DMS114 treated with DMSO at 0.1 percent for 48 hours (cell line): ENCODE measurements at regions not wholly inside any gene's neighbourhood (a gene's known extent, or its start where the extent isn't known, plus 50 kb on each side); places are given as distances from the start of the nearest gene placed in this dataset.

Source experiments
- DNase-seq: peaks from one replicate; lab custom pipeline; 2025; ENCODE audit not compliant: unreplicated experiment; lab: John Stamatoyannopoulos, UW

DNA sequence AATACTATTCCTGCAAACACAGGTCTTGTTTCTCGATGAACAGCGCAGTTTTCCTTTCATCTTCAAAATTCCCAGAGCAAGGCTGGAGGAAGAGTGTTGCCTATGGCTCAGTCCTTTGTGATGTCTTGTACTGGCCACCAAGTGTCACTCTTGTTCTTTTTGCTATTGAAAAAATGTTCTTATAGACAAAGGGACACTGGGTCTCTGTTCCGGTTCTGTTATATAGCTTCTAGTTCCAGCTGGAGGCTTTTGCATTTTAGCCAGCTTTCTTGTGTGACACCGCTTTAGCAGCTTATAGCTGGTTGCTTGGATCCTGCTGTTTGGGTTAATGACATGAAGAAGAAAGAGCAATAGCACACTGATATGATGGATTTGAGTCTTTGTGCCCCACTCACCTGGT, 343.7 kb upstream of the KCNN2 start:
- DNase-seq = no peak

DNA sequence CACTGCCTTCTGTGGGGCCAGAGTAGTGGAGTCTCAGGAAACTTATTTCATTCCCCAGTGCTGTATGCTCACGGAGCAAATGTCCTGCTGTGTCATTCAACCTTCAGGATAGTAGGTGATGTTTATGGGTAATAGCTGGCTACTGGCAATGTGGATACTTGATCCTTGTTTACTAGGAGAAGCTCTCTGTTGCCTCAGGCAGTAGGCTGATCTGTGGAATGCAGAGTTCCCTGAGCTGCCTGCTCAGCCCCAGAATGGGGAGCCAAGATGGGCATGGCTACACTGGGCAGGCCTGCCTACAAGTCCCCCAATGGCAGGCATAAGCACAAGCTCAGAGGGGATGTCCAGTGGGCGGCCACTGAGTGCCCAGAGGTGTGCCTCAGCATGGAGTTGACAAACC, 323.1 kb upstream of the KCNN2 start:
- no peak for DNase-seq

DNA sequence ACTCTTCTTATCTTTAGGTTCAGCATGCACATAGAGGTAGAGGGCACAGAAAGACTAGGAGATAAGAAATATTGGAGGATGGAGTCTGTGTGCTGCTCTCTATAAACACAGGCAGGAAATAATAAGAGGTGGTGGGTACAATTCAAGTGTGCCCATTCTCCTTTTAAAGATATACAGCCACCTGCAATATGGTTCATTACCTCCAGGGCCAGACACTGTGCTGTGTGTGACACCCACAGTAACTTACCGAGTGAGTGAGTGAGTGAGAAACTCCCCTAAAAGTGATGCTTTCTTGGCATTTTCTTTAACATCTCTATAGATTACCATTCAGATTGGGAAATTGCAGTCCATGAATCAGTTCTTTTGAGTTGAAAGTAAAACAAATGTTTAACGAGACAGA, 311.8 kb upstream of the KCNN2 start:
- DNase-seq = no peak

DNA sequence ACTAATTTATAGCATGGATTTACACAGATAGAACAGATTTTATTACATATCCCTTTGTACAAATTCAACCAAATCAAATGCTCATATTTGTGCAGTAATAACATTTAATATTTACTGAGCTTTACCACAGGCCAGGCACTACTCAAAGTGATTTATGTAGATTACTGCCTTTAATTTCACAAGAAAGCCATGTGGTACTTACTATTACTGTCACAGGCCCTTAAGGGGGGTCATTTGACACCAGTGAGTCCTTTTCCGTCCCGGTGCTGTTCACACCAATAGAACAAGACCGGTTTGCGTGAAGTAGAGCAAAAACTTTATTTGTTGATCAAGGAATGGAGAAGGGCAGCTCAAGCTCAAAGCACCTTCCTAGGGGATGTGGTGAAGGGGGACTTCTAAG, 308.5 kb upstream of the KCNN2 start:
- no peak for DNase-seq

DNA sequence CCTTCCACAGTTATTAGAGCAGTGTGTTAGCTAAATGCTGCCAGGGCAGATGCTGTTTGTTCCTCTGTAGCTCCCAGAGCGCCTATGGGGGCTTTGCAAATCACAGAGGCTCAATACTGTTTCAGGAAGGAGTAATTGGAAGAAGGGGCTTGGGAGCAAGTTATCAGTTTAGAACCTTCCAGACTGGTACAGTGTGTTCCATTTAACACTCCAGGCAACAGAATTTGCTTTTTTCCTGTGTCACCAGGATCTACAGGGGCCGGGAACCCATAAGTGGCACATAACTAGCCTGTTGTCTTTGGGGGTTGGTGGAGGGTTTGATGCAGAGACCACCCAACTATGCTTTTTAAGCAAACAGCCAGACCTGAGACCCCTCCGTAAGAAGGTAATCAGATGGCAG, 307.3 kb upstream of the KCNN2 start:
- DNase-seq = no peak

DNA sequence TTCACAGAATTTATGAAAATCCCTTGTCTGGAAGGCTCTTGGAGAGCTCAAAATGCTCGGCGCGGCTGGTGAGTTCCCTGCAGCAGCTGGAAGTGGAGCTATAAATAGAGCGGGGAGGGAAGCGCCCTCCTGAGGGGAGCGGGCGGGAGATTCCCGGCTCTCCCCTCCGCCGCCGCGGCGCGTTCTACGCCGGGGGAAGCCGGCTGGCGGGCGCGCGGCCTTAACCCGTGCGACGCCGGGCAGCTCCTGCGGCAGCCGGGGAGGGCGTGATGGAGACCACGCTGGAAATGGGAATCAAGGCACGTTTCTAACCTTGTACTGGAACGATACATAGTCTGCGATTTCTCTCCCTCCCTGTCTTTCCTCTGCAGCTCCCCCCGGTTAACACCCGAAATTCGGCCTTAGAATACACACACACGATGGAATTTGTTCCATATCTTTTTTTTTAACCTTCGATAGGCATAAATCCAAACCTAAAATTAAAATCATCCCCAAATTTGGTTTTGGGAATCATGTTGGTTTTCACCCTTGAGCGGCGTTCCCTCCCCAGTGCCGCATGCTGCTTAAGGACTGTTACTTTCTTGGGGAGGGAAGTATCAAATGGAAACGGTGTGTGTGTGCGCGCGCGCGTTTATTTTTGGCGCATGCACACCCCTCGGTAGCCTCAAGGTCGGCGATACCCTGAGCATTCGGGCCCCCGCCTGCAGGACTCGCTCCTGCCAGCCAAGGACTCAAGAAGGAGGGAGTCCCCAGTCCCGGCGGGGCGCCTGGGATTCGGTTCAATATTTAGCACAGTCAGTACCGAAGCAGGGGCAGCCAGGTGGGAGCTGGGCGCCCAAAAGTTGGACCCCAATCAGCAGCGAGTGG, 306.3 kb upstream of the KCNN2 start:
- DNase-seq = no peak

DNA sequence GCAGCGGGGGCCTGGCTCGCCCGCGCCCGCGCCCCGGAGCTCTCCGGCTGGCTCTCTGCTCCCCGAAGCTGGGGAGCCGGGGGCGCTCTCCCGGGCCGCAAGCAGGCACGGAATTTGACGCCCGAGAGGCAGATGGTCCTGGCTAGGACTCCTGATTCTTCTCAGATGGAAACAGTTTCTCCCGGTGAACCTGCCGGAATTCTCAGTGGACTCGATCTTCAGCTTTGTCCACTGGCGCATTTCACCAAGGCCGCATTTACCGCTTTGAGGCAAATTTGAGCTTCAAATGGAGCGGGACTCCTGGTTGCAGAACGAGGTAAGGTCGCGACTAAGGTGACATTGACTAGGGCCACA, 305.7 kb upstream of the KCNN2 start:
- DNase-seq = no peak

DNA sequence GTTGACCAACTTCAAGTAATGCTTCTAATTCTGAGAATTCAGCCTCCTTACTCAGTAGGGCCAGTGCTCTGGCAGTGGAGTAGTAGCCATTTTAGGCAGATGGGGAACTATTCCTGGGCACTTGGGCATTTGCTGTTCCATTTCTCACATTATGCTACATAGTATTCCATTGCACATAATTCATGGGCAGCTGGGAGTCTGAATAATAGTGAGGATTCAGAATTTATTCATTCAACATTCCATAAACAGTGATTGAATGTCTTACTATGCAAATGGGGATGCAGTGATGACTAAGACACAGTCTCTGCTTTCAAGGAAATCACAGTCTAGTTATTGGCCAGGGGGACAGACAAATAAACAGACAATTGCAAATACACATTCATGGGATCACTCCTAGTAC, 301.0 kb upstream of the KCNN2 start:
- no peak for DNase-seq

DNA sequence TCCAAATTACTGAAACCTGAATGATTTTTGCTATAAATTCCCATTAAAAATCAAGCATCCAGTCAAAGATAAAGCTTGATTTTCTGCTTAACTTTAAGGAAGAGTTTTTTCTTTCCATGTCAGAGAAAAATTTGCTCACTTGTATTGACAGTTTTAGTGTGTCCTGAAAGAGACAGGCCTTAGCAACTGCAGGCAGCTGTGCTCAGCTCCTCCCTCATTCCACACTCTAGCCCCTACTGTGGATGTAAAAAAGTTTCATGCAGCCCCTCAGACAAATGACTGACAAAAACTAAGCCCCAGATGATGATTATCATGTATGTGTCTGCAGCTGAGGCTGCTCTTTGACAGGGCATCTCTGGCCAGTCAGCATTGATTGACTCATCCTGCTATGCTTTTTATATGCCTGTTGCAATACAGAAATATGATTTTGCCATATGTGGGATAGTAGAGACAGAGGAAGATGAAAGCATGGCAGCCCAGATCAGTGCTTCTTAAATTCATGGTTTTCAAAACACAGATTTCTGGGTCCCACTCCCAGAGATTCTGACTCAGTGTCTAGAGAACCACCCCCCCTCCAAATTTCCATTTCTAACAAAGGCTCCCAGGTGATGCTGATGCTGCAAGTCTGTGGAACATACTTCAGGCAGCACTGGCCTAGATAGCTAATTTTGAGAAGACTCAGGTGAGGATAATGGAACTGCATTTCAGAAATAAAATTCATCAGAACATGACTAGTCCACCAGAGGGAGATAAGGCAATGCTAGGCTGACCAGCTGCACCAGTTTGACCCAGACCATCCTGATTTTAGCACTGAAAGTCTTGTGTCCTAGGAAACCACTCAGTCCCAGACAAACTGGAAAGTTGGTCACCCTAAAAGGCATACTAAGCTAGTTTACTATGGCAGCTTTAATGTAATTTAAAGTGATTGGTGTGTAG, 298.7 kb upstream of the KCNN2 start:
- no peak for DNase-seq

DNA sequence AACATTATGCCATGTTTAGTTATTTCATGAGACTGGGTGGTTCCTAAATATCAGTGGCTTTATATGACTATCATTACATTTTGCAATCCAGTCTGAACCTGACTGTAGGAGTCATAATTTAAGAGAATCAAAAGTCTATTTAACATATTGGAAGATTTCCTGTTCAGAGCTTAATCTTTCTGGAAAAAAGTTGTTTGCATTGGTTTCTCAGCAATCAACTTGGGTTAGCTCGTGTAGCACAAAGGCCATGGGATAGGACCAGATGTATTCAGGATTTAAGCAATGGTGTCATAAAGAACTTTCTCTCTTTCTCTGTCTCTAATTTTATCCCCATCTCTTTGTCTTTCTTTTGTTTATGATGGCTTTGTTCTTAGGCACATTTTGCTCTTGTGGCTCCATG, 296.0 kb upstream of the KCNN2 start:
- no peak for DNase-seq

DNA sequence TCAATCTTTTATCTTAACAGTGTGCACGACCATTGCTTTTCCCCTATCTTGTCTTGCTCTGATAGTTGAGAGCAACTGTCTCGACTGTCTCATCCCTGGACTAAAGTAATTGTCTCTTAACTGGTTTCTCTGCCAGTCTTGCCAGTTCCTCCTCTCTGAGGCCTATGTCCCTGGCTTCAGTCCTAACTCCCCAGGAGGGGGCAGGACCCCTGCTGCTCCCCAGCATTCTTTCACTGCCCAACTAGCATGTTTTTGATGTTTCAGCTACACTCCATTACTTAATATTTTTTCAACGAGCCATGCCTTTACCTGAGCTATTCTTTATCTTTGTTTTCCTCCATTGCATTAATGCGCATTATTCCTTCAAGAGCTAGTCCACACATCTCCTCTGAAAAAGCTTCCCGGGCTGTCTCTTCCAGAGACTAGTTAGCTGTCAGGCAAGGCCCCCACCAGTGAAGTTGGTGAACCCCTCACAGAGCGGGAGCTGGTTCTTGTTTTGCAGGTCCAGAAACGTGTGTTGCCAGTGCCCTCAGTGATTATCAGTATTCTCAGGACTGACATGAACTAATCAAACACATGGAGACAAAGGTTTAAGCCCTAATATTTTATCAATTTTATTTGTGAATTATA, 291.7 kb upstream of the KCNN2 start:
- DNase-seq = no peak

DNA sequence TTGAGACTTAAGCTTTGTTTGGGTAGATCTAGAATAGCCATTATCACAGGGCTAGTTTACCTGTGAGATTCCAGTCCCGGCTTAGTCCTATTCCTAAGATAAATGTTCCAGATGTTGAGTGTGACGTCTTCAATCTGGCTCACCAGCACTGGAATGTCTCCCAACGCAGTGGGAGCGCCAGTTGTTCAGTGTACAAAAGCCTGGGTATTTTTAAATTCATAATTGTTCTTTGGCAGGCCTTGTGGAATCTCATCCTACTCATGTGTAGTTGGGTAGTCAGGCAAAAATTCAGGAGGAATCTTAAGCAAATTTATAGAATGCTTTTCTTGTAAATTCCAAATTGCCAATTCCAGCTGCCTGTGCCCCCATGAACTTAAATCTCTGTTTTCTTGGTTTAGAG, 272.6 kb upstream of the KCNN2 start:
- DNase-seq = no peak

DNA sequence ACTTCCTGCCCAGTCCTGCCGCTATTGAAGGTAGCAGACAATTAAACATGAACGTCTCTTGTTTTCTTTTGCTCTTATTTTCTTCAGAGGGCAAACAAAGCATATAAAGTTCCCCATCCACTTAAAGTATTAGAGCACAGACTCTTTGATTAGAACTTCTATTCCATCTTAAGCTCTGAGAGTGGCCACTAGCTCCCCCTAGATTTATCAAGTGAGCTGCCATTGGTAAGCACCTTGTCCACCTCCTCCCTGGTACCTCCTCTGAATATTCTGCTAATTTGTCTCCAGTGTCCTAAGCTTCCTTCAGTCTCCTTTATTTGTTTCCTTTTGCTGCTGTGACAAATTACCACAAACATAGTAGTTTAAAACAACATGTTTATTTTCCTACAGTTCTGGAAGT, 264.3 kb upstream of the KCNN2 start:
- no peak for DNase-seq

DNA sequence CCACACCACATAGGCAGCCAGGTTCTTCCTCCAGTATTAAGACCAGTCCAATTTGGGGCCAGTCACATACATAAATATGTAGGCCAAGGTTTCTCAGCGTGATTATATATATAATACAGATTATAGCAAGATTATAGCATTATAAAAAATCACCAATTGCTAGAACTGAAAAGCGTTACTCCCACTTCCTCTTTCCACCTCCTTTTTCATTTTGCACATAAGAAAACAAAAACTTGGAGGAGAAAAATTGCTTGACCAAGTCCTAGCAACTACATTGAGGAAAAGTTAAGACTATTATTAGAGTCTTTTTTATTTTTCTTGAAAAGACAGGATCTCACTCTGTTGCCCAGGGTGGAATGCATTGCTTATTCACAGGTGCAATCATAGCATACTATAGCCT, 262.7 kb upstream of the KCNN2 start:
- DNase-seq = no peak

DNA sequence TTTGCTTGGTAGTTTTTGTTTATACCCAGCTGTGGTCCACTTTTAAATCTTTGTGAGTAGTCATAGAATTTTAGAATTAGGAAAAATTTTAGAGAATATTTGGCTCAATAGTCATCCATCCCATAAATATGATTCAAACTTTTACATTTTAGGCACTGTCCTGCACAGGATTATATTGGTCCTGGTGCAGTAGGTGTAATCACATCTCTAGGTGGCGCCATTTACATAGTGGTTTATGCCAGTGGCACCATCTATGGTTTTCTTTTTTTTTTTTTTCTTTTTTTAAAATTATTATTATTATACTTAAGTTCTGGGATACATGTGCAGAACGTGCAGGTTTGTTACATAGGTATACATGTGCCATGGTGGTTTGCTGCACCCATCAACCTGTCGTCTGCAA, 260.7 kb upstream of the KCNN2 start:
- peak; percentile 12 for DNase-seq

DNA sequence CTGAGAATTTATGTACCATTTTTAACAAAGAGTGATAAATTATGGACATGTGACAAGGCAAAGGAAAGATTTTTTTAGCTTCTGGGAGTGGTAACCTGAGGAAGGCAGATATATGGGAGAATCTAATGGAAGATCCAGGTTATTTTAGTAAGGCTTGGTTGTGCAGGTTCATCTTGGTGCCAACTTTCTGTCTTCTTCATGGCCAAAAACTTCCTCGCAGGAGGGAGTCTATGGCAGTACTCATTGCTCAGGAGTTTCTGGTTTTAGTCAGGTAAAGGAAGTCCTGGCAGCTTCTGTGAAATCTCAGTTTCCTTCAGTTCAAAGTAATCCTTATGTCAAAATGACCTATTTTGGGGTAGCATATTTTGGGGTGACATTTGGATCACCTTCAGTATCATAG, 248.3 kb upstream of the KCNN2 start:
- no peak for DNase-seq

DNA sequence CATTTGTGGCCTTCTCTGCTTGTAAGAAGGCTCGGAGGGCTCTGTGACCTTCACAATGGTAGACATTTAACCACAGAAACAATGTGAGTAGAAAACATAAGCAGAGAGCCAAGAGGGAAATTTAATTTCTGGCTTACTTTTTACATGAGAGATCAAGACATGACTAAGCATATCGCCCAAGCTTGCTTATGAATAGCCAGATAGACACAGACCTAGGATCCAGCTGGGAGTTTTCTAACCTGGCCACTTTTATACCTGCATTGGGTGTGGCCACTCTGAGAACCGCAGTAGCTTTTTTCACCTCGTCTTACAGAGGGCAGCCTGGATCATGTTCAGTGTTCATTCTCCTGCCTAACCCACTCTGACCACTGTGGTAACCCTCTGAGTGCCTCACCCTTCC, 244.9 kb upstream of the KCNN2 start:
- no peak for DNase-seq

DNA sequence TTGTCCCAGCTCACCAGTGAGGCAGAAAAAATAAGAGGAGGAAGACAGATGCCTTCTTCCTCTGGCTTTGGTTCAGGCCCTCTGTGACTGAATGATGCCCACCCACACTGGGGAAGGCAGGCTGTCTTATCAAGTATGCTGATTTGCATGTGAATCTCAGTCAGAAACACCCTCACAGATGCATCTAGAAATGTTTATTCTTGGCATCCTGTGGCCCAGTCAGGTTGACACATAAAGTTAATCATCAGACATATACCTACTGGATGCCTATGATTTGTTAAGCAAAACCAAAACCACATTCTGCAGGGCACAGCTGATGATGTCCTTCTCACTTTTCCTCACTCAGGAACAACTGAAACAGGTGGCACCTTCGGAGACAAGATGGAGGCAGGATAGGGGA, 243.4 kb upstream of the KCNN2 start:
- DNase-seq = no peak

DNA sequence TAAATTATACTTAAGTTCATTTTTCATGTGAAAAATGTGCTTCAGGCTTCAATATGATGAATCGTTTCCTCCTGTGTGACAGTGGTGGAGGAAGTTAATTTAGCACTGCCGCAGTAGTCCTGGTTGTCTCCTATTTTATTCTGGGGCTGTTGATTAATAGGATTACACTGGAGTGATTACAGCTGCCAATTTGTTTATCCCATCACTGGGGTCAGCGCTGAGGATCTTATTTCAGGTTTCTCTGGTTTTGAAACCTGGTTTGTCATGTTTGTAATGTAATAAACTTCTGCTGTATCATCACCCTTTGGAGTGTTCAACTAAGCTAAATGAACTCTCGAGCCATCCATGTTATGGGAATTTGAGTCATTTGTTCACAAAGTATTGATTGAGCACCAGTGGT, 241.7 kb upstream of the KCNN2 start:
- DNase-seq = no peak

DNA sequence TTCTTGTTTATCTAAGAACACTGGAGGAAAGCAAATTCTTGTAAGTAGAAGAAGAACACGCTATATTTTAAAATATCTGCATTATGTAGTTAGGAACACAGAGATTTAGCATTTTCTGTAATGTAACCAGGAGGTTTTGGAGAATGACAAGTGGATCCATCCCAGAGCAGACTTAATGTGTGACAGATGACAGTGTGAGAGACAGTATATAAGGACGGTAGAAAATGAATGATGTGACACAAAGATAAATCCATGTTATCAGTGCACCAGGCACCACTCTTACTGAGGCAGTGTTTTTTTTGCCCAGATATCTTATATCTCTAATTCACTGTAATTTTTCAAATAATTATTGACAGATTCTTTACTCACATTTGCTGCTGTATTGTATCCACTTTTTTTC, 239.0 kb upstream of the KCNN2 start:
- no peak for DNase-seq

DNA sequence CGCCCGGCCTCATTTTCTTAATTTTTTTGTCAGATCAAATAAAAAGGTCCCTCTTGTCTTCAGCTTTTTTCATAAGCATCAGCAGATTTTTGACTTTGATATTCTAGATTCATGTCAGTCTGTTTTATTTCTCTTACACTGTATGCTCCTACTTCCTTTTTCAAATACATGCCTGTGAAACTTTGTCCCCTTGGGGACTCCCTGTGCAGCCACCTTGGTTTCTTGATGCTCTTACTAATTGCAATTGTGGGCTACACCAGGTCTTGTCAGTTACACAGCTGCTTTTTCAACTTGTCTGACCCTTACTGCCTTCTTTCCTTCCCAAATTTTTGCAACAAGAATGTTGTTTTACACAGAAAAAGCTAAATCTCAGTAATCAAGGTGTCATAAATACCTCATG, 238.2 kb upstream of the KCNN2 start:
- DNase-seq = no peak

DNA sequence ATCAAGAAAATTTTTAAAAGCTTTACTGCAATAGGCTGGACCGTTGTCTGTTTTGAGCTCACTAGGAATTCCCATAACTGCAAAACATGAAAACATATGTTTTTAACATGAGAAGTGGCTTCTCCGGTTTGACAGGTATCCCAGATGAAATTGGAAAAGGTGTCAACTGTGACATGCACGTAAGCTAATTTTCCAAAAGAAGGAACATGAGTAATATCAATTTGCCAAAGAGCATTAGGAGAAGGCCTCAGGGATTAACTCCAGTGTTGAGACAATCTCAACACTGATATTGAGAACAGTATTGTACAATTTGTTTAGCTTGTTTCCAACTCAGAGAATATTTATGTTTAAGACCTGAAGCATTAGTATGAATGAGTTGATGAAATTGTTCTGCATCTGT, 215.5 kb upstream of the KCNN2 start:
- DNase-seq = no peak
